B cell (primary cell): ENCODE measurements at regions not wholly inside any gene's neighbourhood (a gene's known extent, or its start where the extent isn't known, plus 50 kb on each side); places are given as distances from the start of the nearest gene placed in this dataset.

ENCODE experiments used
- ATAC-seq: fragments of 200-7000 bp; cut with Tn5 transposase; one replicate; pipeline ENCODE4 v1.10.0; 2021; ENCODE audit warnings: low read depth, mild to moderate bottlenecking, moderate number of reproducible peaks, moderate library complexity
- CTCF ChIA-PET: fragments of 350-600 bp; sonication (Branson Sonifier 250); formaldehyde crosslinking; loops from one replicate; lab custom pipeline; 2021; ENCODE audit warnings: antibody characterized with exemption, inconsistent platforms; lab: Charles Lee
- POLR2A ChIA-PET: fragments of 350-600 bp; sonication (Branson Sonifier 250); formaldehyde crosslinking; loops from one replicate; lab custom pipeline; 2021; ENCODE audit warnings: antibody characterized with exemption; lab: Charles Lee
- DNase-seq: peaks from one replicate; pipeline ENCODE4 v3.0.0; 2013
- H2AFZ ChIP-seq: 2 replicates; pipeline ENCODE4 v1.6.1; 2012; ENCODE audit warnings: mild to moderate bottlenecking, low read depth, low read length; ENCODE audit not compliant: insufficient read depth, poor library complexity, severe bottlenecking
- H3K27ac ChIP-seq, 2 donors: 1 replicate in 1 of 2; 2 replicates in 1 of 2; pipeline ENCODE4 v1.5.1; 2012 to 2013; ENCODE audit warnings: low read length in 2 of 2, mild to moderate bottlenecking in 2 of 2, moderate library complexity in 1 of 2
- H3K27me3 ChIP-seq, 4 experiments: fragments of 200-600 bp in 1 of 4; sonication (generic) in 1 of 4; replicated peaks in 1 of 4; 1 replicate in 2 of 4; 2 replicates in 2 of 4; pipeline versions ENCODE4 v1.6.1 to v1.7.0; 2013 to 2016; ENCODE audit warnings: low read length in 3 of 4, mild to moderate bottlenecking in 2 of 4, mixed read lengths in 1 of 4, moderate library complexity in 1 of 4; ENCODE audit not compliant: insufficient read depth in 4 of 4, control insufficient read depth in 3 of 4; ENCODE audit errors: control extremely low read depth in 1 of 4
- H3K36me3 ChIP-seq, 2 experiments: replicated peaks in 1 of 2; 1 replicate in 1 of 2; 2 replicates in 1 of 2; pipeline versions ENCODE4 v1.6.1 to v1.7.1; 2013; ENCODE audit warnings: low read length in 1 of 2; ENCODE audit not compliant: insufficient read depth in 2 of 2, control insufficient read depth in 1 of 2; ENCODE audit errors: control extremely low read depth in 1 of 2, extremely low read depth in 1 of 2
- H3K4me1 ChIP-seq, 2 donors: fragments of 200-600 bp in 1 of 2; sonication (generic) in 1 of 2; 1 replicate in 1 of 2; 2 replicates in 1 of 2; pipeline versions ENCODE4 v1.5.1 to v1.6.1; 2013 to 2017; ENCODE audit warnings: low read length in 2 of 2; ENCODE audit not compliant: control insufficient read depth in 2 of 2, insufficient read depth in 2 of 2
- H3K4me2 ChIP-seq: replicated peaks from 2 replicates; pipeline ENCODE3; 2012; ENCODE audit warnings: mild to moderate bottlenecking, low read depth, low read length; ENCODE audit not compliant: poor library complexity, severe bottlenecking
- H3K4me3 ChIP-seq, 5 experiments: fragments of 200-600 bp in 1 of 5; sonication (generic) in 1 of 5; 1 replicate in 3 of 5; 2 replicates in 2 of 5; pipeline versions ENCODE4 v1.5.1 to v1.7.0; 2011 to 2016; ENCODE audit warnings: low read length in 4 of 5, mild to moderate bottlenecking in 4 of 5, low read depth in 2 of 5, control low read depth in 1 of 5, moderate library complexity in 1 of 5; ENCODE audit not compliant: insufficient read depth in 1 of 5; ENCODE audit errors: control extremely low read depth in 1 of 5, extremely low read depth in 1 of 5
- H3K79me2 ChIP-seq: fragments of 200-600 bp; sonication (generic); one replicate; pipeline ENCODE4 v1.6.0; 2016; ENCODE audit warnings: low read length; ENCODE audit not compliant: control insufficient read depth, insufficient read depth
- H3K9ac ChIP-seq: fragments of 200-600 bp; sonication (generic); 2 replicates; pipeline ENCODE4 v1.6.1; 2017; ENCODE audit warnings: mild to moderate bottlenecking, low read length, moderate library complexity
- H3K9me3 ChIP-seq, 3 donors: one replicate each; pipeline versions ENCODE4 v1.6.1 to v1.7.1; 2013; ENCODE audit warnings: low read length in 2 of 3; ENCODE audit not compliant: control insufficient read depth in 2 of 3, insufficient read depth in 1 of 3; ENCODE audit errors: control extremely low read depth in 1 of 3
- H4K20me1 ChIP-seq: 2 replicates; pipeline ENCODE4 v1.6.0; 2012; ENCODE audit warnings: mild to moderate bottlenecking, low read length; ENCODE audit not compliant: insufficient read depth, control insufficient read depth, poor library complexity, severe bottlenecking
- H3K27ac Mint-ChIP-seq: one replicate; pipeline ENCODE4 v1.8.0; 2021; ENCODE audit warnings: mixed read lengths
- H3K27me3 Mint-ChIP-seq: one replicate; pipeline ENCODE4 v1.8.0; 2021; ENCODE audit warnings: mixed read lengths
- H3K4me1 Mint-ChIP-seq: one replicate; pipeline ENCODE4 v1.8.0; 2021; ENCODE audit warnings: mixed read lengths
- H3K4me3 Mint-ChIP-seq: one replicate; pipeline ENCODE4 v1.8.0; 2021; ENCODE audit warnings: mixed read lengths
- H3K9me3 Mint-ChIP-seq: one replicate; pipeline ENCODE4 v1.8.0; 2022; ENCODE audit warnings: mixed read lengths; ENCODE audit not compliant: insufficient read depth
- CTCF ChIP-seq: fragments of 200-600 bp; IDR thresholded peaks from one replicate; pipeline ENCODE4 v1.8.0; 2022; ENCODE audit warnings: antibody characterized with exemption, mild to moderate bottlenecking
- EZH2 ChIP-seq: IDR thresholded peaks from 2 replicates; pipeline ENCODE4 v1.6.1; 2012; ENCODE audit warnings: borderline replicate concordance, low read depth, mild to moderate bottlenecking, moderate library complexity, low read length; ENCODE audit not compliant: insufficient read depth, poor library complexity, severe bottlenecking
- WGBS: methylation state at CpG from one replicate; pipeline ENCODE4 v1.1.5; 2013; ENCODE audit warnings: missing lambda C conversion rate; ENCODE audit not compliant: insufficient coverage; 5-methylcytosine and 5-hydroxymethylcytosine counted together
- intact Hi-C: fragments of 100-400 bp; cut with micrococcal nuclease; formaldehyde crosslinking; loops from one replicate; pipeline ENCODE4 v1.10.0; 2022

GRCh38 chr14:95375539-95376109 lies 55.9 kb upstream of the CLMN start:
- intact Hi-C loops = no loop called here
- Histone ChIP-seq H3K4me3 (no peak overlapping the region), H2AFZ (no peak overlapping the region), H3K9ac (no peak overlapping the region), H3K4me1 (peaks cover 7 to 8% of the 10 kb centered on the region in 2 donors), H3K27me3 (no peaks in the 10 kb centered on the region), H3K9me3 (peaks cover 0 to 19% (median 14%) of the 10 kb centered on the region in 3 donors), H4K20me1 (no peaks in the 10 kb centered on the region), H3K27ac (no peak overlapping the region), H3K36me3 (no peaks in the 10 kb centered on the region), H3K4me2 (no peak overlapping the region), H3K79me2 (no peaks in the 10 kb centered on the region)
- WGBS = 41% methylated on average over 6 of the region's 7 CpGs
- CTCF ChIA-PET = interaction anchor here (0.8 kb wide), 2 partner anchors 14 to 496 kb away, joined by 3 to 4 read pairs; no protein-coding TSS in a partner anchor
- POLR2A ChIA-PET = no interaction called here
- TF ChIP-seq CTCF = no peak
- no peak for TF ChIP-seq EZH2
- DNase-seq (no peak), ATAC-seq (no peak)
- Mint-ChIP-seq H3K27ac (no peak overlapping the region), H3K27me3 (peaks cover 16% of the 10 kb centered on the region), H3K9me3 (peaks cover 2% of the 10 kb centered on the region), H3K4me3 (no peak overlapping the region), H3K4me1 (peaks cover 3% of the 10 kb centered on the region)

GRCh38 chr14:95374239-95374997 lies 54.7 kb upstream of the CLMN start:
- DNase-seq (no peak), ATAC-seq (no peak)
- Histone ChIP-seq H4K20me1 (no peaks in the 10 kb centered on the region), H3K9me3 (peaks cover 0 to 14% (median 8%) of the 10 kb centered on the region in 3 donors), H3K27me3 (no peaks in the 10 kb centered on the region), H3K9ac (no peak overlapping the region), H3K4me2 (no peak overlapping the region), H3K79me2 (no peaks in the 10 kb centered on the region), H3K27ac (no peak overlapping the region), H2AFZ (no peak overlapping the region), H3K4me1 (peaks cover 10 to 17% of the 10 kb centered on the region in 2 donors), H3K4me3 (no peak overlapping the region), H3K36me3 (no peaks in the 10 kb centered on the region)
- Mint-ChIP-seq H3K27me3 (peaks cover 21% of the 10 kb centered on the region), H3K4me1 (peaks cover 9% of the 10 kb centered on the region), H3K9me3 (no peaks in the 10 kb centered on the region), H3K4me3 (no peak overlapping the region), H3K27ac (no peak overlapping the region)
- ChIA-PET CTCF (no interaction called here), POLR2A (no interaction called here)
- intact Hi-C loops = no loop called here
- 88% methylated on average over 1 of the region's 2 CpGs for WGBS
- TF ChIP-seq CTCF (no peak), EZH2 (no peak)
